ENCODE measurements at regions not wholly inside any gene's neighbourhood (a gene's known extent, or its start where the extent isn't known, plus 50 kb on each side); places are given as distances from the start of the nearest gene placed in this dataset.

DNA sequence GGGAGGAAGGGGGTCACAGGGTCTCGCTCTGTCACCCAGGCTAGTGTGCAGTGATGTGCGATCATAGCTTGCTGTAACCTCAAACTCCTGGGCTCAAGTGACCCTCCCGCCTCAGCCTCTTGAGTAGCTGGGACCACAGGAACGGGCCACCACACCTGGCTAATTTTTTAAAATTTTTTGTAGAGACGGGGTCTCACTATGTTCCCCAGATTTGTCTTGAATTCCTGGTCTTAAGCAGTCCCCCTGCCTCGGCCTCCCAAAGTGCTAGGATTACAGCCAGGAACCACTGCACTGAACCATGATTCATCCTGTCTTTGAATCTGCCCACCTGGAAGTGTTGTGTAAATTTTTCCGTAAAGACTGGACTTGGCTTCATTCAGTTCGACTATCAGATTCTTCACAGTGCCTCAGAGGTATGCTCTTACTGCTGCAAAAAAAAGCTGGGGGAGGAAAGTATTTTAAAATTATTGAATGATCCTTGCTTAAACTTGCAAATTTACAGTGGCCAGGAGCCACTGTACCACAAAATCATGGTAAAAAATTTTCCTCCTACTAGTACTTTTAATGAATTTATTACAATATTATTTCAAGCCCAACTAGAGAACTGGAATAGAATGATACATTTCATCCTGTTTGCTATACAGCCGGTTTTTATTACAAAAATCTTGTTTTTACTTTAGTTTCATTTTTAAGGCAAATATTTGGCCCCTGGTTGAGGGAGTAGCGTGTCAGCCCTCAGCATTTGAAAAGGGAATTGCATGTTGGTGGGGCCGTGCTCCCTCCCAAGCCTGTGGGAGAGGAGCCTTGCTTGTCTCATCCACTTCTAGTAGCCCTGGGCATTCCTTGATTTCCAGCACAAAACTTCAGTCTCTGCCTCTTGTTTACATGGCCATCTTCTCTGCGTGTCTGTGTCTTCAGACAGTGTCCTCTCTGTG lies 202.5 kb upstream of the SGK1 start:
- DNase-seq, result peak; percentile 23

DNA sequence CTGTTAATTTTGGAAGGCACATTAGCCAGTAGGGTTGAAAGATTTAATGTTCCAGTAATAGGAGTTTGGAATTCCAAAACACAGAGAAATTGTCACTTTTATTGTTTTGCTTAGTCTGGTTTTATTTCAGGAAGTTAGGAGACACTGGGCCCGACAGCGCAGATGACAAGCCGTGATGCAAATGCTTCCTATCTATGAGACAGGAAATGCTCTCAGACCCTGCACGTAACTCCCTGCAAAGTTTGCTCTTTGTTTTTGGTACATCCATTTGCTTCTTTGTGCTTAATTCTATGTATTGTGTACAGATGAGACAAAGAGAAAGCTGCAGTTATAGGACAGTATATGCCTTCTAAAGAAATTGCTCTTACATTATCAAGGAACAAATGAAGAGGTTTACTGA lies 201.6 kb upstream of the SGK1 start:
- DNase-seq, result no peak

DNA sequence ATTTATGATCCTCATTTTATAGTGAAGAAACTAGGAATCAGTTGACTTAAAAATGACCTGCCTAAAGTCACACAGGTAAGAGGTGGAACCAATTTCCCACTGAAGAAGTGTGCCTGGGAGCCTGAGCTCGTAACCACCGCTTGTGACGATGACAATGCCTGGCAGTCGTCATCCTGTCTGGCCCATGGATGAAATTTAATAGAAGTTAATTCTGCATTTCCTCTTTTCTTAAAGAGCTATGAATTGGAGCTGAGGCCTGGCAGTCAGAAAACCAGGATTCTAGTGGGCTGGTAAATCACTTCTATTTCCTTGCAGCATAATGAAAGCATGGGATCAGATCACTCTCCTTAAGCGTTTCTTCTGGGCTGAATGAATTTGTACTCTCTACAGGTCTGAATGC lies 200.0 kb upstream of the SGK1 start:
- DNase-seq, result no peak

DNA sequence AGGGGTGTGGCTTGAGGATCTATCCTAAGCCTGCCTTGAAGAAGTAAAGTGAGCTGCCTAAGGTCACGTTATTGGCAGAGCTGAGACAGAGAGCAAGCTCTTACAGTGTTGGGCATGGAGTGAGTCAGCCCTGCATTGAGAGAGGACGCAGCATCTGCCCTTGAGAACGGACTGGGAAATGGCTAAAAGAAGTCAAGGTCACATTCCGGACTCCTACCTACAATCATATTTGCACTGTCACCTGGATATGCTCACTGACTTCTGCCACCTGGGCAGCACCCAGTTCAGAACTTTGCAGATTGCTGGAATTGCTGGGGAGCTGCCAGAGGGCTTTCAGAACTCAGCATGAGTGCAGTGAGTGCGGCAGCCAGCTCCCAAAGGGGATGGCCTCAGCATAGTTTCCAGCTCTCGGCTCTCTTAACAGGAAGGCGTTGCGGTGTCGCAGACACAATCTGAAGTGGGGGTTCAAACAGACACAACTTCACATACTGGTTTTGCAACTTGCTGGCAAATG lies 199.3 kb upstream of the SGK1 start:
- peak; percentile 63 for DNase-seq

DNA sequence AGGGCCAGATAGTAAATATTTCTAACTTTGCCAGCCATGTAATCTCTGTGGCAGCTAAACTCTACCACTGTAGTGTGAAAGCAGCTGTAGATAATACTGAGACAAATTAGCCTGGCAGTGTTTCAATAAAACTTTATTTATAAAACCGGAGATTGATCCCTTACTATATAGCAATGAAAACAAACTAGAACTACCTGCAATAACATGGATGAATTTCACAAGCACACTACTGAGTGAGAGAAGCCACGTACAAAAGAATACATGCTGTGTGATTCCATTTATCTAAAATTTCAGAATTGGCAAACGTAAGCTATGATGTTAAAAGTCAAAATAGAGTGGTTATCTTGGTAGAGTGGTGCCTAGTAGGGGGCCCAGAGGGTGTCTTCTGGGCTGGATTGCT lies 198.7 kb upstream of the SGK1 start:
- no peak for DNase-seq

DNA sequence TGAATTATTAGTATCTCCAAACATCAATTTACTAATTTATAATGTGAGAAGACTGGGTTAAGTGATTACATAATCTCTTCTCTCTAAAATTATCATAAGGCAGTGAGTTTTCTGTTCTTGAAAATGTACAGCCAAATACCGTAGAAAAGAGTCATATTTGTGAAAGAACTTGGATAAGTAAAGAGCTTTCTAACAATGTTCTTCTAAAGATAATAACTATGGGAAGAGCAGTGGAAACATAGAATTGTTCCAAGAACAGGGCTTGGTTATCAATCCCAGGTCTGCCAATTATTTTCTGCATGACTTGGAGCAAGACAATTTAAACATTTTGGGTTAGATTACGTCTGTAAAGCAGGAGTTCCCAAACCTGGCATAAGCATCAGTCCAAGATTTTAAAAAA lies 198.1 kb upstream of the SGK1 start:
- DNase-seq, result peak; percentile 38

DNA sequence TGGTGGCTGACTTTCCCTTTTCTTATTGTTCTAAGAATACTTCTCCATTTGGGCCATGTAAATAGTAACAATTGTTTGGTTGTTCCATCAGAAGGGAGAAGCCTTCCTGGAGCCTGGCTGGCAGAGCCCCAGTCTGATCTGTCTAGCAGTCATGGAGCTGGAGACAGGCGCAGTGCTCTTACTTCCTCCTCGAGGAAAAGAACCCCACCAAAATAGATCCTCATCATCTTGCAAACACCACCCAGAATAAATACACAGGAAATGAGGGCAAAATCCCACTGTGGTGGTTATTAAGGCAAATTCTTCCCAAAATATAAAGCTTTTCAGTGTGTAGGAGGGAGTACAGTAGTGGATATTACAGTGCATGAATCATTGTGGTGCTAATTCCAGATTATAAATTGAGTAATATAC lies 195.1 kb upstream of the SGK1 start:
- DNase-seq, result no peak

DNA sequence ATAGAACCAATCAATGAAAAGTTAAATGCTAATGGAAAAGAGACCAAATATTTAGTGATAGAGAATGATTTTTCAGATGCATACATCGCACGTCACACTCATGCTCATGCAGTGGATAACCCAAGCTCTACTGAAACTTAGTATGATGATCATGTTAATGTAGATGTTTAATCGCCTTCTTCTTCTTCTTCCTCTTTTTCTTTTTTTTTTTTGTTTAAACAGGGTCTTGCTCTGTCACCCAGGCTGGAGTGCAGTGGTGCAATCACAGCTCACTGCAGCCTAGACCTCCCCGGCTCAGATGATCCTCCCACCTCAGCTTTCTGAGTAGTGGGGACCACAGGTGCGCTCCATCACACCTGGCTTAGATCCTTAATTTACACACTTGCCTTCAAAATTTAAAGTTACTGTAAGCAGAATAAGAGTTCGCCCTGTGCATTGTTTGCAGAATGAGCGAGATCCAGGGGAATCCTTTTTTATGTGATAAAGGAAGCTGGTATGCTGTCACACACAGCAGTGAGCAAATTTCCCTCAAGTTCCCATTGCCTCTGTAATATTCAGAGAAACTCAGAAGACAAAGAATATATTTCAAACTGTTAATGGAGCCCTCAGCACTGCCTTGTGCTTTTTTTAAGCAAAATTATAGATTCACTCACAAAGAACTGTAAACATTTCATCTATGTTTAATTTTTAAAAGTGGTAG lies 194.2 kb upstream of the SGK1 start:
- DNase-seq, result no peak

DNA sequence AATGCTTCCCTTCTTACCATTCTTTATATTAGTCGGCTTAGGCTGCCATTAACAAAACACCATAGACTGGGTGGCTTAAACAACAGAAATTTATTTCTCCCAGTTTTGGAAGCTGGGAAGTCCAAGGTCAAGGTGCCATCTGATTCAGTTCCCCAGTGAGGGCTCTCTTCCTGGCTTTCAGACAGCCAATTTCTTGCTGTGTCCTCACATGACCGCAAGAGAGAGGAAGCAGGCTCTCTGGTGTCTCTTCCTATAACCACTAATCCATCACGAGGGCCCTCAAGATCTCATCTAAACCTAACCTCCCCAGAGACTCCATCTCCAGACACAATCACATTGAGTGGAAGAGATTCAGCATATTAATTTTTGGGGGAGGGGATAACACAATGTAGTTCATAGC lies 193.0 kb upstream of the SGK1 start:
- DNase-seq, result no peak

DNA sequence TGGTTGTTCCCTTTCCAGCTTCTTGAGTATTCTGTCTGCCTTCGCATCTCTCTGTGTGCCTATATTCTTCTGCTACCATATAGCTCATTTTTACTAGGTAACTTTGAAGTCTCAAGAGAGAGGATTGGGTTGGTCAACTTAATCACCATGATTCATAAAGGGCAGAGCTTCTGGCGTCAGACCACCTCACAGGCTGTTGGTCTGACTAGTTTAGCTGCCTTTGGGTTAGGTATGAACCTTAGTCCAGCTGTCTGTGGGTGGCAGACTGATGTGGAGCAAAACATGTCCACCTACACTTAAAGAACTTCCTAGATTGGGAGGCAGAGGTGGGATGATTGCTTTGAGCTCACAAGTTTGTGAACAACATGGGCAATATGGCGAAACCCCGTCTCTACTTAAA lies 192.2 kb upstream of the SGK1 start:
- DNase-seq, result no peak

DNA sequence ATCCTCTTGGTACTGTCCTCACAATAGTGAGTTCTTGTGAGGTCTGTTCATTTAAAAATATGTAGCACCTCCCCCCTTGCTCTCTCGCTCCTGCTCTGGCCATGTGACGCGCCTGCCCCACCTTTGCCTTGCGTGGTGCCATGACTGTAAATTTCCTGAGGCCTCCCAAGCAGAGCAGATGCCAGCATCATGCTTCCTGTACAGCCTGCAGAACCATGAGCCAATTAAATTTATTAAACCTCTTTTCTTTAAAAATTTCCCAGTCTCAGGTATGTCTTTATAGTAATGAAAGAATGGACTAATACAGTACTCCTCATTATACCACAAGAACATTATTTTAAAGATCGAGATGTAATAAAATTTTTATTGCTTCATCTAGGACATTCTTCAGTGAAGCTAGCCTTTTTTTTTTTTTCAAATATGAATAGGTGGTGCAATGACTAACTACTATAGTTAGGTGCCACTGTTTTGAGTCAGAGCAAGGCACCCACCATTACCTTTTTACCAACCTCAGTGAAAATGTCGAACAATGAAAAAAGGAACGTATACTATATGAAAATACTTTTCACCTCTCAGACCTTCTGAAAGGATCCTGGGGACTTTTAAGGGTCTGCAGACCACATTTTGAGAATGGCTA lies 191.1 kb upstream of the SGK1 start:
- no peak for DNase-seq

DNA sequence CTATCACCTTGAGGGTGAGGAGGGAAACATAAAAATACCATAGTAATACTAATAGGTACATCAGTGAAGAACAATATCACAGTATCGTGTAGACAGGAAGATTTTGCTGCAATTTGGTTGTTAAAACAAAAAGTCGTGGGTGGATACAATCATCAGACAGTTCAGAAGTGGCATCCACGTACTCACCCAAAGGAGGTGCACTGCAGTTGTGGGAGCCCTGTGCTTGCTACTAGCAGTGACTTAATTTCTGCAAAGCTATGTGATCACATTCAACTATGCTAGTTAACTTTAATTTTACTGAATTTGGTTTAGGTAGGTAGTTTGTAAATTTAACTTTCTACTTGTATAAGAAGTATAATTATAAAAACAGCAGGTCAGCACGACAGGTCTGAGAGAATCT lies 188.2 kb upstream of the SGK1 start:
- no peak for DNase-seq

DNA sequence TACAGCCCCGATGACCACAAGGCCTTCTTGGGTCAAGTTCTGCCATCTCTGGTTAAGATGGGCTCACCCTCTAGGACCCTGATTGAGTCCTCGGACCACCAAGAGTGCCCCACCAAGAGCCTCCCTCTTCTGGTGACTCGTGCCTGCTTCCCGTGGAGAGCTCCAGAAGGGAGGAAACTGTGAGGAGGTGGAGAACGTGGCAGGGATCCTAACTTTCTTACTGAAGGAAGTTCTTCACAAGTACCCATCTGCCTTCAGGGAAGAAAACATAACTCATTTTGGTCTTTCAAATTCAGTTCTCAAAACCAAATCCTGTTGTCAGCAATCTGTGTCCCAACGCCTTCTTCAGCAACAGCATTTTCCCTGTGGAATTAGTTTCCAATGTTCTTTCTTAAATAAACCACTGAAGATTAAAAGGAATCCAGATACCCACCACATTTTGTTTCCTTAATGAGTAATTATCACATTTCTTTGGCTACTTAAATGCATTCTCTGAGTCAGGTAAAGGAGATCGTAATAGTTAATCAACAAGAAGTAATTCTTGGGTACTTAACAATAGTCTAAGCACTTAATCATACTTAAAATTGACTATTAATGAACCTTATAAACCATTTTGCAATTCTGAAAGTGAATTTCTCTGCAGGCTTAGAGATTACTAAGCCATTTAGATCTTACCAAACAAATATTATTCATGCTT lies 185.8 kb upstream of the SGK1 start:
- no peak for DNase-seq

DNA sequence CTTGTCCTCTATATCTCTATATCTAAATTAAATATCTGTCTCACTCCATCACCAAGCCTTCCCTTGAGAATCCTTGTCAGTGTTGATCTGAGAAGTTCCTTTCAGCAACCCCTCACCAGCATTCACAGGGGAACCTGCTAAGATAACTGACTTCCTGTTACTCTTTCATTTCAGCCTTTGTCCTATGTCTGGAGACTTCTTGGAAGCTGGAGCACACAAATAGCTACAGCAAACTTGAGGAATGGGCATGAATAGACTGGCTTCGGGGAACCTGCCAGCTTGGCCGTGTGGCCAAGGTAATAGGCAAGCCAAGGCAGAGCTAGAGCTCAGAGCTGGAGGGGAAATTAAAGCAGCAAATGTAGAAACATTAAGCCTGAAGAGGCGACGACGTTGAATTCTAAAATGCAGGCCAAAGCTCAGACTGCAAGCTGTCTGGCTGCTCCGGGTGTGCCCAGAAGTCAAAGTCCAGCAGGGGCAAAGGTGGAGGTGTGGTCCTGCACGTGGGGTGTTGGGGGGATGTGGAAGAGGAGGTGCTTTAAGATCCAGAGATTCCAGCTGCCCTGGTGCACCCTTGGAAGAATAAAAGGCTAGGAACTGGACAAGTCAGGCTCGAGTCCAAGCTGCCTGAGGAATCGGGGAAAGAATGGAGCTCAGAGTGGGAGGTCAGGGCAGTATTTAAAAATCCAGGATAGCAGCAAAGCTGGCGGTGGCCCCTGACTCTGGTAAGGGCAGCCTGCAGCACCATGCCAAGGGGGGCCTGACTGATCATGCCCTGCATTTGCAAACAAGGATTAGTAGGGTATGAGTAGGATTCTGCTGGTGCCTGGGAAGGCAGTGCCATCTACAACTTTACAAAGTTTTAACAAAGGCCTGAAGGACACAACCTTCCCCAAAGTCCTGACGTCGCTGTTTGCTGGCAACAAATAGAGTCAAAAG lies 185.0 kb upstream of the SGK1 start:
- DNase-seq, result no peak

DNA sequence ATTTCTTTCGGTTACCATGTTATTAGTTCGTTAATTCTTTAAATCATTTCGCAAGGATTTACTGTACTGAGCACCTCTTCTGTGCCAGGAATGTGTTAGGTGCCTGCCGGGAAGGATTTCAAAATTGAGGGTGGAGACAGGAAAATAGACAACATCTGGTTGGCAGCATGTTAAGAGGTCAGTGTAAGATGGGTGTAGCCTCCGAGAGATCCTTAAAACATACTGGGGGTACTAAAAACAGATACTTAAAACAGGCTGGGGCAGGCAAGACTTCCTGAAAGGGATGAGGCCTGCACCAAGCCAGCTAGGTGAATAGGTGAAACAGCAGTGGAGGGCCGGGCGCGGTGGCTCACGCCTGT lies 178.0 kb upstream of the SGK1 start:
- DNase-seq, result no peak

DNA sequence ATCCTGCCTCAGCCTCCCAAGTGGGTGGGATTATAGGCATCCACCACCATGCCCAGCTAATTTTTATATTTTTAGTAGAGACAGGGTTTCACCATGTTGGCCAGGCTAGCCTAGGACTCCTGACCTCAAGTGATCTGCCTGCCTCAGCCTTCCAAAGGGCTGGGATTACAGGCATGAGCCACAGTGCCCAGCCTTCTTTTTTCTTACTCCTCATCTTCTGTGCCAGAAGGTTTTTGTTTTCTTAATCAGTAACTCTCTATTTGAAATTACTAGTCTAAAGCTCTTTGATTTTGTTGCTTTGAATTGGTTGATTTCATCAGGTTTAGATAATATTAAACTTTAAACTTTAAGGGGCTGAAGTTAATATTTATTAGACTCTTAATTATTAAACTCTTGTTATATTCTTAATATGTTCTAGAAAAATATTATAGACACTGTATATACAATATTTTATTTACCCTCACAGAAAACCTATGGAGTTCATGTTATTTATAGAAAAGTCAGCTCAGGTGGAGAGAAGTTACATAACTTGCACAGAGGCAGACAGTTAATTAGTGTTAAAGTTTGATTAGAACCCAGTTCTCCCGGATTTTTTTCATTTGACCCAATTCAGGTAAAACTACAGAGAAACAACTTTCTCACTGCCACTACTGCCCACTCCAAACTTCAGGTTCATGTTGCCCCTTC lies 177.4 kb upstream of the SGK1 start:
- no peak for DNase-seq

DNA sequence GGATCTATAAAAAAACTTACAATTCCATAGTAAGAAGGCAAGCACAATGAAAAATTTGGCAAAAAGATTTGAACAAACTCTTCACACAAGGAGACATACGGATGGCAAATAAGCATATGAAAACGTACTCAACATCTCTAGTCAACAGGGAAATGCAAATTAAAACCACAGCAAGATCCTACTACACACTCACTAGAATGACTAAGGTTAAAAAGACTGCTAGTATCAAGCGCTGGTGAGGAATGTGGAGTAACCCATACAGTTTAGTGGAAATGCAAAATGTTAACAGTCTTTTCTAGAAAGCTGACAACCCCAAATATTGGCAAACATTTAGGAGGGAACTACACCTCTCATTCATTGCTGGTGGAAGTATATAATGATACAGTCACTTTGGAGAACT lies 175.9 kb upstream of the SGK1 start:
- DNase-seq, result no peak

DNA sequence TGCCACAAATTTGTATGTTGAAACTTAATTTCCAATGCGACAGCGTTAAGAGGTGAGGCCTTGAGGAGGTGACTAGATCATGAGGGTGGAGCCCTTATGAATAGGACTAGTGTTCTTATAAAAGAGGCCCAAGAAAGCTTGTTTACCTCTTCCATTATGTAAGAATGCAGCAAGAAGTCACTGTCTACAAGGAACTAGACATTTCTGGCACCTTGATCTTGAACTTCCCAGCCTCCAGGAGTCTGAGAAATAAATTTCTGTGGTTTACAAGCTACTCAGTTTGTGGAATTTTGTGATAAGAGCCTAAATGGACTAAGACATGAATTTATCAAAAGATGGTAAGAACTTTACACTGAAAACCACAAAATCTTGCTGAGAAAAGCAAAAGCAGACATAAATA lies 173.6 kb upstream of the SGK1 start:
- no peak for DNase-seq

DNA sequence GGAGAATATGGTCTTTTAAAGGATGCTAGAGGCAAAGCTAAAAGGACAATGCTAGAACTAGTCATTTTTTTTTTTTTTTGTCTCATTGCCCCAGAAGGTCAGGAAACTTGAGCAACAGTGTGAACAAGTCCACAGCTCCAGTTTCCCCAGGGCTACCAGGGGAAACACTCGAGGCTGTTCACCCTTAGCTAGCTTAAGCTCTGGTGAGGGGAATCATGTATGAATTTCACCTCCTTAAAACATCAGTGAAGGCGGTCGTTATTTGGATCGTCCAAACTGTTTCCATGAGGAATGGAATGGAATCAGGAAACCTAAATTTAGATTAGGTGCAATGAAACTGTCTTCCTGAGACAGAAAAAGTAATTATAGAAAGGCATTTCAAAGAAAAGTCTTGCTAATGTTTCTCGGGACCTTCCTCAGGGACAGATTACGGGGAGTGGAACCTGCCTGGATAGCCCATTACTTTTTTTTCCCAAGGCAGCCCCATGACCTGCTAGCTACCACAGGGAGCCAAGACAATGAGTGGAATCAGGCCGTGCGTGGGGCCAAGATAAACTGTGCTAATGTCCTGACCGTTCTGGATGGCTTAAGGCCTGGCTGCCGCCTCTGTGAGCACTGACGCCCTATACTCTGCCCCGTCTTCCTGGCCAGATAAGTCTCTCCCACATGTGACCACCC lies 164.8 kb upstream of the SGK1 start:
- no peak for DNase-seq

DNA sequence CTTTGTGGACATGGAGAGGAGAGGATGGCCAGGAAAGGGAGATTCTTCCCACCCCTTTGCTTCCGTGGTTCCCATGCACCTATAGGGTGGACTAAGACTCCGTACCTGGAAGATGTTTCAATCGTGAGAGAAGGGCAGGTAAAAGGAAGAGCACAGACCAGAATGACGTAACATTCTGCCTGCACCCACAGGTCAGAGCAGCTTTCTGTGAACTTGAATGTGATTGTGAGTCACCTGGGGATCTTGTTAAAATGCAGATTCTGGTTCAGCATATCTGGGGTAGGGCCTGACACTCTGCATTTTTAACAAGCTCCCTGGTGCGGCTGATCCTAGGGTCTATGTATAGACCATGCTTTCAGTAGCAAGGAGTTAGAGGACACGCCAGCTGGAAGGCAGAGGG lies 164.1 kb upstream of the SGK1 start:
- DNase-seq, result no peak

All from skin of body (tissue), 1 donor.